Tibial nerve (tissue), 4 donors: ENCODE measurements at regions not wholly inside any gene's neighbourhood (a gene's known extent, or its start where the extent isn't known, plus 50 kb on each side); places are given as distances from the start of the nearest gene placed in this dataset.

Source experiments
- DNase-seq, 2 donors: peaks; one replicate each; pipeline ENCODE4 v3.0.0-alpha.2; 2019; ENCODE audit warnings: low spot score in 2 of 2
- H3K27ac ChIP-seq, 4 donors: fragments of 200-600 bp; sonication (generic) in 3 of 4; one replicate each; pipeline ENCODE4 v1.5.1; 2017 to 2019; ENCODE audit warnings: mild to moderate bottlenecking in 1 of 4
- H3K27me3 ChIP-seq, 2 donors: fragments of 200-600 bp; sonication (generic) in 1 of 2; one replicate each; pipeline versions ENCODE4 v1.5.1 to v1.6.0; 2017 to 2019
- H3K36me3 ChIP-seq, 3 donors: fragments of 200-600 bp; sonication (generic); one replicate each; pipeline ENCODE4 v1.5.1; 2018 to 2019
- H3K4me1 ChIP-seq, 4 donors: fragments of 200-600 bp; sonication (generic) in 3 of 4; one replicate each; pipeline ENCODE4 v1.5.1; 2017 to 2019
- H3K4me3 ChIP-seq, 4 donors: fragments of 200-600 bp; sonication (generic) in 3 of 4; one replicate each; pipeline ENCODE4 v1.5.1; 2017 to 2019; ENCODE audit warnings: mild to moderate bottlenecking in 1 of 4, moderate library complexity in 1 of 4
- H3K9me3 ChIP-seq, 4 donors: fragments of 200-600 bp; sonication (generic) in 3 of 4; one replicate each; pipeline ENCODE4 v1.5.1; 2017 to 2019
- CTCF ChIP-seq, 5 experiments: fragments of 200-600 bp in 3 of 5; fragments of 450-650 bp in 2 of 5; sonication (generic) in 3 of 5; IDR thresholded peaks; one replicate each; pipeline ENCODE4 v1.5.1; 2016 to 2019; ENCODE audit warnings: antibody characterized with exemption in 5 of 5, mild to moderate bottlenecking in 3 of 5, moderate library complexity in 2 of 5
- EP300 ChIP-seq, 2 donors: sonication (generic); formaldehyde crosslinking; IDR thresholded peaks; one replicate each; pipeline ENCODE4 v1.6.1; 2017; ENCODE audit warnings: antibody characterized with exemption in 2 of 2, mild to moderate bottlenecking in 1 of 2
- POLR2A ChIP-seq, 2 donors: fragments of 450-650 bp; IDR thresholded peaks; one replicate each; pipeline ENCODE4 v1.6.1; 2017; ENCODE audit warnings: antibody characterized with exemption in 2 of 2, mild to moderate bottlenecking in 2 of 2, moderate library complexity in 2 of 2
- WGBS, 2 donors: methylation state at CpG; one replicate each; pipeline ENCODE4 v1.1.5; 2018; 5-methylcytosine and 5-hydroxymethylcytosine counted together

GRCh38 chr2:2914252-2914651 is 463.4 kb downstream of the EIPR1 start:
- Histone ChIP-seq H3K4me3 (no peak overlapping the region), H3K36me3 (no peaks in the 10 kb centered on the region), H3K27me3 (no peaks in the 10 kb centered on the region), H3K9me3 (peaks cover 0 to 24% (median 0%) of the 10 kb centered on the region in 4 donors), H3K4me1 (no peaks in the 10 kb centered on the region), H3K27ac (no peak overlapping the region)
- TF ChIP-seq POLR2A (IDR thresholded peaks at IDR 0.05) (no peak), EP300 (IDR thresholded peaks at IDR 0.05) (no peak), CTCF (IDR thresholded peaks at IDR 0.05) (no peak)
- 83 to 92% methylated on average over 8 of the region's 8 CpGs for WGBS, 2 donors
- DNase-seq: no peak

- Histone ChIP-seq H3K27ac (no peak overlapping the region), H3K27me3 (no peaks in the 10 kb centered on the region), H3K4me1 (no peaks in the 10 kb centered on the region), H3K4me3 (no peak overlapping the region), H3K36me3 (no peaks in the 10 kb centered on the region), H3K9me3 (peaks cover 0 to 24% (median 0%) of the 10 kb centered on the region in 4 donors)
- WGBS, 2 donors: 84 to 85% methylated on average over 13 of the region's 13 CpGs
- no peak for TF ChIP-seq CTCF (IDR thresholded peaks at IDR 0.05)
- TF ChIP-seq EP300 (IDR thresholded peaks at IDR 0.05): no peak
- TF ChIP-seq POLR2A (IDR thresholded peaks at IDR 0.05): no peak
- DNase-seq: no peak
These were observed 464.0 kb downstream of the EIPR1 start for GRCh38 chr2:2913601-2914120.

- TF ChIP-seq POLR2A (IDR thresholded peaks at IDR 0.05) (no peak), CTCF (IDR thresholded peaks at IDR 0.05) (no peak), EP300 (IDR thresholded peaks at IDR 0.05) (no peak)
- Histone ChIP-seq H3K36me3 (no peaks in the 10 kb centered on the region), H3K9me3 (peaks cover 0 to 24% (median 0%) of the 10 kb centered on the region in 4 donors), H3K27me3 (no peaks in the 10 kb centered on the region), H3K27ac (no peak overlapping the region), H3K4me3 (no peak overlapping the region), H3K4me1 (no peaks in the 10 kb centered on the region)
- DNase-seq: no peak
- 79 to 83% methylated on average over 10 of the region's 10 CpGs for WGBS, 2 donors
These were observed 464.9 kb downstream of the EIPR1 start for GRCh38 chr2:2912731-2913130.

GRCh38 chr2:2912293-2912692 is 465.3 kb downstream of the EIPR1 start:
- WGBS, 2 donors: 66 to 73% methylated on average over 3 of the region's 3 CpGs

GRCh38 chr2:2910259-2910658 is 467.4 kb downstream of the EIPR1 start:
- 90% methylated on average over 7 of the region's 7 CpGs for WGBS, 2 donors
- no peak for DNase-seq
- no peaks in the 10 kb centered on the region for H3K27me3 ChIP-seq
- no peak overlapping the region for H3K27ac ChIP-seq
- peaks cover 0 to 2% (median 0%) of the 10 kb centered on the region in 4 donors for H3K9me3 ChIP-seq
- H3K36me3 ChIP-seq: no peaks in the 10 kb centered on the region
- no peak overlapping the region for H3K4me3 ChIP-seq
- no peaks in the 10 kb centered on the region for H3K4me1 ChIP-seq
- TF ChIP-seq POLR2A (IDR thresholded peaks at IDR 0.05): no peak
- TF ChIP-seq EP300 (IDR thresholded peaks at IDR 0.05): no peak
- TF ChIP-seq CTCF (IDR thresholded peaks at IDR 0.05): no peak

More at GRCh38 chr2:2912293-2912692, 465.3 kb downstream of the EIPR1 start:
- no peaks in the 10 kb centered on the region for H3K36me3 ChIP-seq
- H3K27me3 ChIP-seq: no peaks in the 10 kb centered on the region
- no peak overlapping the region for H3K4me3 ChIP-seq
- no peak for DNase-seq
- TF ChIP-seq EP300 (IDR thresholded peaks at IDR 0.05): no peak
- H3K4me1 ChIP-seq: no peaks in the 10 kb centered on the region
- H3K9me3 ChIP-seq: peaks cover 0 to 21% (median 0%) of the 10 kb centered on the region in 4 donors
- H3K27ac ChIP-seq: no peak overlapping the region
